ENCODE measurements at regions not wholly inside any gene's neighbourhood (a gene's known extent, or its start where the extent isn't known, plus 50 kb on each side); places are given as distances from the start of the nearest gene placed in this dataset.

DNA sequence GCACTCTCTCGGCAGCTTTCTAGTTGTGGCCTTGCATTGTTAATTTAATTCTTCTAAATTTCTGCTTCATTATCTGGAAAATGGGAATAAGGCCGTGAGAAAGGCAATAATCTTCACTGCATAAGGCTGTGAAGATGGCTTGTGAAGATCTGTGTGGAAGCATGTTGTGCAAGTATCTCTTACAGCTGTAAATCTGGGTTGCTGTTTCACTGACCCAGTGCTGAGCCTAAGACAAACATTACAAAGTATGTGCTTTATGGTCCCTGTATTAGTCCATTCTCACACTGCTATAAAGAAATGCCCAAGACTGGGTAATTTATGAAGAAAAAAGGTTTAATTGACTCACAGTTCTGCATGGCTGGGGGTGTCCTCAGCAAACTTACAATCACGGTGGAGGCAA lies 101.0 kb upstream of the PTPRR start:
- no peak overlapping the region for H3K4me3 ChIP-seq (ENCODE audit: low read depth, low read length)
- FAIRE-seq (no peak), DNase-seq (ENCODE audit: low read depth) (no peak)
- no peak for TF ChIP-seq CTCF (IDR thresholded peaks at IDR 0.05; ENCODE audit: insufficient read depth, low read length, severe bottlenecking)
- no peaks in the 10 kb centered on the region for H3K27me3 ChIP-seq (ENCODE audit: control insufficient read depth, insufficient read depth, low read length)
- no peaks in the 10 kb centered on the region for H3K36me3 ChIP-seq (ENCODE audit: control insufficient read depth, insufficient read depth, low read length)

DNA sequence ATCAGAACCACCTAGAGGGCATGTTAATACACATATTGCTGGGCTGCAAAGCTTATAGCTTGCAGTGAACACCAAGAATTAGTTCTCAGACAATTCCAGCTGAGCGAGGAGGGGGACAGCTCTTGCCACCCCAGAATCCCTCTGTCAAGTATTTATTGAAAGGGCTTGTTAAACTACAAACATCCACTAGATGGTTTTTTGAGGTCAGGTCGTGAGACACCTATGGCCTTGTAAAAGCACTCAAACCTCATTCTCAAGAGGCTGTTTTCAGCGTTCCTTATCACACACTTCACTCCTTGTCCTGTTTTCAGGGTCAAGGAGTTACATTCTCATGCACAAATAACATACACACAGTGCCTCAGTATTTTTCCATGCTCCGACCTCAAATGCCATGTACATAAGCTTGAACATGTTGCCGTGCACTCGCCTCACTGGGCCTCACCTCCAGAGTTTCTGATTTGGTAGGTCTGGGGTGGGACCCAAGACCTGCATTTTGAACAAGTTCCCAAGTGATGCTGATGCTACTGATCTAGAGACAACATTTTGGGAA lies 98.8 kb upstream of the PTPRR start:
- FAIRE-seq = no peak
- no peak for TF ChIP-seq CTCF (IDR thresholded peaks at IDR 0.05; ENCODE audit: insufficient read depth, low read length, severe bottlenecking)

GRCh38 chr12:71018682-71019081 lies 98.1 kb upstream of the PTPRR start:
- Histone ChIP-seq H3K36me3 (ENCODE audit: control insufficient read depth, insufficient read depth, low read length) (no peaks in the 10 kb centered on the region), H3K4me3 (ENCODE audit: low read depth, low read length) (no peak overlapping the region), H3K27me3 (ENCODE audit: control insufficient read depth, insufficient read depth, low read length) (no peaks in the 10 kb centered on the region)
- TF ChIP-seq CTCF (IDR thresholded peaks at IDR 0.05; ENCODE audit: insufficient read depth, low read length, severe bottlenecking) = no peak
- no peak for FAIRE-seq
- peak; percentile 26 for DNase-seq (ENCODE audit: low read depth)

More for the DNA sequence above, 98.8 kb upstream of the PTPRR start:
- H3K4me3 ChIP-seq (ENCODE audit: low read depth, low read length) = no peak overlapping the region
- no peaks in the 10 kb centered on the region for H3K27me3 ChIP-seq (ENCODE audit: control insufficient read depth, insufficient read depth, low read length)
- no peak for DNase-seq (ENCODE audit: low read depth)
- no peaks in the 10 kb centered on the region for H3K36me3 ChIP-seq (ENCODE audit: control insufficient read depth, insufficient read depth, low read length)

DNA sequence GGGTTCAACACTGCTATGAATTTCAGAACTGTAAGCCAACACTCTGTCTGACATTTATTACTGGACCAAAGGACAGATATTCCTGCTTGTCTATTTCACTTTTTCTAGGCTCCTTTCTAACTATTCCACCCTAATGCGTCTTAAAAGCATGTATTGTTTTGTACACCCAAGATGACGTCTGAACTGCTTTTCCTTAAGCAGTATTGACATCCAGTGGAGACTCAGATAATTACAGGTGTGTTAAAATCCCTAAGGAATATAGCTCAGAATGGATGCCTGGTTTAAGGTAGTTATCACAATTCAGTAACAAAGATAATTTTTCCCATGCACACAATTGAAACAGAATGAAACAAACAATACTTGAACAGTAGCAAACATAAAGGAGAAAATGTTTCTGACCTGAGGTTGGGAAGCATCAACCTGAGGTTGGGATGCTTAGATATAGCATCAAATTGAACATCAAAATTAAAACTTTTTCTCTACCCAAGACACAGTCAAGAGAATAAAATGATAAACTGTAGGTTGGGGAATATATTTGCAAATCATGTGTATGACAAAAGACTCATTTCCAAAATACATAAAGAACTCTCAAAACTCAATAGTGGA lies 93.7 kb upstream of the PTPRR start:
- no peak for FAIRE-seq
- H3K4me3 ChIP-seq (ENCODE audit: low read depth, low read length) = no peak overlapping the region
- no peaks in the 10 kb centered on the region for H3K36me3 ChIP-seq (ENCODE audit: control insufficient read depth, insufficient read depth, low read length)
- peak; percentile 39 for TF ChIP-seq CTCF (IDR thresholded peaks at IDR 0.05; ENCODE audit: insufficient read depth, low read length, severe bottlenecking)
- no peaks in the 10 kb centered on the region for H3K27me3 ChIP-seq (ENCODE audit: control insufficient read depth, insufficient read depth, low read length)
- DNase-seq (ENCODE audit: low read depth) = peak; percentile 62

GRCh38 chr12:71011261-71011660 lies 90.7 kb upstream of the PTPRR start:
- Histone ChIP-seq H3K27me3 (ENCODE audit: control insufficient read depth, insufficient read depth, low read length) (no peaks in the 10 kb centered on the region), H3K4me3 (ENCODE audit: low read depth, low read length) (no peak overlapping the region), H3K36me3 (ENCODE audit: control insufficient read depth, insufficient read depth, low read length) (no peaks in the 10 kb centered on the region)
- FAIRE-seq (no peak), DNase-seq (ENCODE audit: low read depth) (peak; percentile 70)
- TF ChIP-seq CTCF (IDR thresholded peaks at IDR 0.05; ENCODE audit: insufficient read depth, low read length, severe bottlenecking) = no peak

DNA sequence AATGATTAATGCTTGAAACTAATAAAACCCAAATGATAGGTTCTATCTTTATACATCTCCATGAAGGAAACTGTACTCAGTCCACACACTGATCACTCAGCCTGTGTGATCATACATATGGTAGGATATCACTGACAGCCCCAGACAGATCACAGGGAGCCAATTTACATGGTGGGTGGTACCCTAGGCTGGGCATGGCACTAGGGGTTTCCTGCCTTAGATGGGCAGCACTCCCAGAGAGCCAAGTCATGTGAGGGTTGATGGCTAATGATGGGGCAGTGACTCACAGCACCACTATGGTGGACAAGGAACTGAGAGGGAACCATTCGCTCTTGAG lies 89.6 kb upstream of the PTPRR start:
- FAIRE-seq (no peak), DNase-seq (ENCODE audit: low read depth) (no peak)
- no peaks in the 10 kb centered on the region for H3K27me3 ChIP-seq (ENCODE audit: control insufficient read depth, insufficient read depth, low read length)
- no peak for TF ChIP-seq CTCF (IDR thresholded peaks at IDR 0.05; ENCODE audit: insufficient read depth, low read length, severe bottlenecking)
- no peak overlapping the region for H3K4me3 ChIP-seq (ENCODE audit: low read depth, low read length)
- H3K36me3 ChIP-seq (ENCODE audit: control insufficient read depth, insufficient read depth, low read length) = no peaks in the 10 kb centered on the region
